Body of pancreas (tissue), 4 donors: ENCODE measurements at regions not wholly inside any gene's neighbourhood (a gene's known extent, or its start where the extent isn't known, plus 50 kb on each side); places are given as distances from the start of the nearest gene placed in this dataset.

Experiments used
- CTCF ChIP-seq, 7 experiments: fragments of 450-650 bp in 4 of 7; fragments of 200-600 bp in 3 of 7; sonication (generic) in 3 of 7; IDR thresholded peaks; one replicate each; pipeline ENCODE4 v1.5.1; 2016 to 2019; ENCODE audit warnings: antibody characterized with exemption in 7 of 7
- POLR2A ChIP-seq, 3 donors: fragments of 450-650 bp; IDR thresholded peaks; one replicate each; pipeline ENCODE4 v1.6.1; 2016; ENCODE audit warnings: antibody characterized with exemption in 3 of 3, mild to moderate bottlenecking in 2 of 3

GRCh38 chr4:132071815-132072214, 1077.3 kb upstream of the PCDH10 start:
- TF ChIP-seq CTCF (IDR thresholded peaks at IDR 0.05) = no peak
- TF ChIP-seq POLR2A (IDR thresholded peaks at IDR 0.05) = no peak
